ENCODE measurements at regions not wholly inside any gene's neighbourhood (a gene's known extent, or its start where the extent isn't known, plus 50 kb on each side); places are given as distances from the start of the nearest gene placed in this dataset.

GRCh38 chr5:56320686-56321085, 87.6 kb upstream of the ANKRD55 start:
- no peak for DNase-seq (ENCODE audit: low read depth)

- DNase-seq (ENCODE audit: low read depth) = no peak
These were observed 86.5 kb upstream of the ANKRD55 start for GRCh38 chr5:56319526-56320181.

GRCh38 chr5:56317923-56318561, 84.9 kb upstream of the ANKRD55 start:
- no peak for DNase-seq (ENCODE audit: low read depth)

GRCh38 chr5:56316299-56316994, 83.3 kb upstream of the ANKRD55 start:
- DNase-seq (ENCODE audit: low read depth) = no peak

GRCh38 chr5:56314529-56314928, 81.4 kb upstream of the ANKRD55 start:
- DNase-seq (ENCODE audit: low read depth) = no peak

GRCh38 chr5:56313596-56313995, 80.5 kb upstream of the ANKRD55 start:
- DNase-seq (ENCODE audit: low read depth) = no peak

- DNase-seq (ENCODE audit: low read depth) = no peak
These were observed 79.9 kb upstream of the ANKRD55 start for GRCh38 chr5:56313004-56313531.

GRCh38 chr5:56311306-56311905, 78.3 kb upstream of the ANKRD55 start:
- DNase-seq (ENCODE audit: low read depth) = no peak

- DNase-seq (ENCODE audit: low read depth) = no peak
These were observed 77.6 kb upstream of the ANKRD55 start for GRCh38 chr5:56310711-56311204.

GRCh38 chr5:56309262-56309826, 76.2 kb upstream of the ANKRD55 start:
- no peak for DNase-seq (ENCODE audit: low read depth)

- DNase-seq (ENCODE audit: low read depth) = no peak
These were observed 74.7 kb upstream of the ANKRD55 start for GRCh38 chr5:56307714-56308333.

GRCh38 chr5:56306433-56307150, 73.5 kb upstream of the ANKRD55 start:
- DNase-seq (ENCODE audit: low read depth) = no peak

GRCh38 chr5:56305001-56305950, 72.1 kb upstream of the ANKRD55 start:
- DNase-seq (ENCODE audit: low read depth) = no peak

GRCh38 chr5:56303511-56303910, 70.4 kb upstream of the ANKRD55 start:
- no peak for DNase-seq (ENCODE audit: low read depth)

GRCh38 chr5:56302027-56302426, 68.9 kb upstream of the ANKRD55 start:
- DNase-seq (ENCODE audit: low read depth) = no peak

- DNase-seq (ENCODE audit: low read depth) = no peak
These were observed 67.9 kb upstream of the ANKRD55 start for GRCh38 chr5:56301069-56301468.

- DNase-seq (ENCODE audit: low read depth) = no peak
These were observed 66.1 kb upstream of the ANKRD55 start for GRCh38 chr5:56299212-56299611.

GRCh38 chr5:56298336-56299090, 65.4 kb upstream of the ANKRD55 start:
- DNase-seq (ENCODE audit: low read depth) = no peak

- DNase-seq (ENCODE audit: low read depth) = no peak
These were observed 64.7 kb upstream of the ANKRD55 start for GRCh38 chr5:56297851-56298250.
